Mesenchymal stem cell (in vitro differentiated cells and primary cell): ENCODE measurements at regions not wholly inside any gene's neighbourhood (a gene's known extent, or its start where the extent isn't known, plus 50 kb on each side); places are given as distances from the start of the nearest gene placed in this dataset.

ENCODE experiments used
- DNase-seq: peaks from one replicate; pipeline ENCODE4 v3.0.0-alpha.2; 2013
- H2AFZ ChIP-seq: one replicate; pipeline ENCODE4 v1.6.1; 2013; ENCODE audit warnings: low read depth, mild to moderate bottlenecking, control low read depth, inconsistent platforms, low read length, moderate library complexity
- H2AK5ac ChIP-seq: 2 replicates; pipeline ENCODE4 v1.6.1; 2013; ENCODE audit warnings: low read length, moderate library complexity, mild to moderate bottlenecking, inconsistent platforms; ENCODE audit not compliant: severe bottlenecking
- H2BK120ac ChIP-seq: one replicate; pipeline ENCODE4 v1.6.1; 2013; ENCODE audit warnings: low read depth, mild to moderate bottlenecking, inconsistent platforms, low read length, moderate library complexity
- H2BK12ac ChIP-seq, 2 experiments: one replicate each; pipeline ENCODE4 v1.6.1; 2013; ENCODE audit warnings: inconsistent platforms in 2 of 2, low read length in 2 of 2, mild to moderate bottlenecking in 2 of 2, moderate library complexity in 2 of 2, control low read depth in 1 of 2
- H2BK15ac ChIP-seq: one replicate; pipeline ENCODE4 v1.6.1; 2013; ENCODE audit warnings: mild to moderate bottlenecking, low read depth, inconsistent platforms; ENCODE audit not compliant: poor library complexity, severe bottlenecking
- H2BK5ac ChIP-seq: 2 replicates; pipeline ENCODE4 v1.6.1; 2013; ENCODE audit warnings: low read depth, mild to moderate bottlenecking, low read length, control low read depth, inconsistent platforms; ENCODE audit not compliant: poor library complexity, severe bottlenecking
- H3K14ac ChIP-seq, 2 experiments: one replicate each; pipeline ENCODE4 v1.6.1; 2013; ENCODE audit warnings: inconsistent platforms in 2 of 2, low read length in 2 of 2, control low read depth in 1 of 2, mild to moderate bottlenecking in 1 of 2, moderate library complexity in 1 of 2
- H3K18ac ChIP-seq, 2 experiments: one replicate each; pipeline ENCODE4 v1.6.1; 2013; ENCODE audit warnings: inconsistent platforms in 2 of 2, low read length in 2 of 2, control low read depth in 1 of 2, low read depth in 1 of 2, mild to moderate bottlenecking in 1 of 2
- H3K23ac ChIP-seq, 2 experiments: one replicate each; pipeline ENCODE4 v1.6.1; 2013; ENCODE audit warnings: inconsistent platforms in 2 of 2, low read length in 2 of 2, mild to moderate bottlenecking in 2 of 2, moderate library complexity in 2 of 2, control low read depth in 1 of 2
- H3K27ac ChIP-seq: 2 replicates; pipeline ENCODE4 v1.5.1; 2013; ENCODE audit warnings: mild to moderate bottlenecking, moderate library complexity, low read length, control low read depth, inconsistent platforms; ENCODE audit not compliant: poor library complexity, severe bottlenecking
- H3K27me3 ChIP-seq, 2 experiments: 2 replicates each; pipeline versions ENCODE4 v1.6.1 to v1.7.0; 2013; ENCODE audit warnings: low read length in 2 of 2, mild to moderate bottlenecking in 2 of 2, moderate library complexity in 2 of 2, control low read depth in 1 of 2, inconsistent platforms in 1 of 2; ENCODE audit not compliant: control insufficient read depth in 1 of 2, insufficient read depth in 1 of 2
- H3K36me3 ChIP-seq, 2 experiments: 2 replicates each; pipeline versions ENCODE4 v1.6.1 to v1.7.0; 2013; ENCODE audit warnings: low read length in 2 of 2, control low read depth in 1 of 2, inconsistent platforms in 1 of 2, low read depth in 1 of 2, mild to moderate bottlenecking in 1 of 2; ENCODE audit not compliant: insufficient read depth in 2 of 2, control insufficient read depth in 1 of 2
- H3K4ac ChIP-seq, 2 experiments: one replicate each; pipeline ENCODE4 v1.6.1; 2013; ENCODE audit warnings: inconsistent platforms in 2 of 2, low read length in 2 of 2, mild to moderate bottlenecking in 2 of 2, moderate library complexity in 2 of 2, control low read depth in 1 of 2, low read depth in 1 of 2
- H3K4me1 ChIP-seq: 2 replicates; pipeline ENCODE4 v1.6.1; 2013; ENCODE audit warnings: low read depth, low read length, control low read depth; ENCODE audit not compliant: control insufficient read depth, insufficient read depth
- H3K4me2 ChIP-seq: 2 replicates; pipeline ENCODE4 v1.6.1; 2013; ENCODE audit warnings: low read length, mild to moderate bottlenecking, inconsistent platforms; ENCODE audit not compliant: poor library complexity, severe bottlenecking
- H3K4me3 ChIP-seq, 2 experiments: 2 replicates each; pipeline versions ENCODE4 v1.5.1 to v1.7.0; 2013; ENCODE audit warnings: low read length in 2 of 2, mild to moderate bottlenecking in 2 of 2, control low read depth in 1 of 2, low read depth in 1 of 2; ENCODE audit not compliant: insufficient read depth in 1 of 2
- H3K79me1 ChIP-seq: replicated peaks from 2 replicates; pipeline ENCODE4 v1.6.1; 2013; ENCODE audit warnings: mild to moderate bottlenecking, control low read depth, low read length, inconsistent platforms; ENCODE audit not compliant: poor library complexity, severe bottlenecking
- H3K9ac ChIP-seq: 2 replicates; pipeline ENCODE4 v1.7.0; 2013; ENCODE audit warnings: mild to moderate bottlenecking, low read length, moderate library complexity
- H3K9me3 ChIP-seq: 2 replicates; pipeline ENCODE4 v1.7.0; 2013; ENCODE audit warnings: mild to moderate bottlenecking, low read length; ENCODE audit not compliant: control insufficient read depth
- H4K8ac ChIP-seq: one replicate; pipeline ENCODE4 v1.6.1; 2013; ENCODE audit warnings: inconsistent platforms, mild to moderate bottlenecking, low read length, moderate library complexity
- H4K91ac ChIP-seq: one replicate; pipeline ENCODE4 v1.6.1; 2013; ENCODE audit warnings: mild to moderate bottlenecking, low read length, inconsistent platforms
- WGBS: methylation state at CpG from one replicate; pipeline ENCODE4 v1.1.7; 2013; ENCODE audit warnings: mixed read lengths; 5-methylcytosine and 5-hydroxymethylcytosine counted together

- Histone ChIP-seq H3K23ac (no peak overlapping the region), H4K8ac (no peak overlapping the region), H2AFZ (peak overlapping the region; percentile 61), H2BK120ac (no peak overlapping the region), H3K4me1 (no peaks in the 10 kb centered on the region), H3K27ac (no peak overlapping the region), H3K36me3 (no peaks in the 10 kb centered on the region), H4K91ac (no peak overlapping the region), H3K4ac (no peak overlapping the region), H2BK12ac (peak overlapping the region in 1 of 2 experiments; percentile 39), H3K4me3 (no peak overlapping the region), H3K79me1 (no peaks in the 10 kb centered on the region), H3K9me3 (no peaks in the 10 kb centered on the region), H3K14ac (no peak overlapping the region), H3K4me2 (no peak overlapping the region), H3K27me3 (no peaks in the 10 kb centered on the region), H2AK5ac (no peak overlapping the region), H2BK15ac (no peak overlapping the region), H2BK5ac (no peak overlapping the region), H3K18ac (peak overlapping the region in 1 of 2 experiments; percentile 15), H3K9ac (no peak overlapping the region)
- peak; percentile 13 for DNase-seq
Measured at GRCh38 chr4:158056689-158057245, 116.1 kb downstream of the GASK1B start.

DNA sequence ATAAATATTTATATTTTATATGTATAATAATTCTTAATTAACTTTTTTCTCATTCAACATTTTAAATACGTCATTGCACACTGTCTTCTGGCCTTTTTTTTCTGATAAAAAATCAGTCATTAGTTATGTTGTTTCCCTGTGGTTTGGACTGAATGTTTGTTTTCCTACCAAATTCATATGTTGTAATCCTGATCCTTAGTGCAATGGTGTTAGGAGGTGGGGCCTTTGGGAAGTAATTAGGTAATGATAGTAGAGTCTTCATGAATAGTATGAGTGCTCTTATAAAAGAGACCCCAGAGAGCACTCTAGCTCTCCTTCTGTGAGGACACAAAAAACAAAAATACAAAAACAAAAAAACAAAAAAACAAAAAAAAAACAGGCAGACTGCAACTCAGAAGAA lies 117.2 kb downstream of the GASK1B start:
- Histone ChIP-seq H3K9me3 (no peaks in the 10 kb centered on the region), H3K9ac (no peak overlapping the region), H3K23ac (no peak overlapping the region), H2BK12ac (no peak overlapping the region), H2AFZ (no peak overlapping the region), H3K4me2 (no peak overlapping the region), H3K4ac (no peak overlapping the region), H3K36me3 (no peaks in the 10 kb centered on the region), H3K14ac (no peak overlapping the region), H2AK5ac (no peak overlapping the region), H3K27me3 (no peaks in the 10 kb centered on the region), H2BK5ac (no peak overlapping the region), H4K8ac (no peak overlapping the region), H3K18ac (no peak overlapping the region), H2BK120ac (no peak overlapping the region), H3K79me1 (no peaks in the 10 kb centered on the region), H3K4me1 (peaks cover 1% of the 10 kb centered on the region), H3K27ac (no peak overlapping the region), H3K4me3 (no peak overlapping the region), H2BK15ac (no peak overlapping the region), H4K91ac (no peak overlapping the region)
- no peak for DNase-seq
- WGBS = 100% methylated on average over 1 of the region's 1 CpG

DNA sequence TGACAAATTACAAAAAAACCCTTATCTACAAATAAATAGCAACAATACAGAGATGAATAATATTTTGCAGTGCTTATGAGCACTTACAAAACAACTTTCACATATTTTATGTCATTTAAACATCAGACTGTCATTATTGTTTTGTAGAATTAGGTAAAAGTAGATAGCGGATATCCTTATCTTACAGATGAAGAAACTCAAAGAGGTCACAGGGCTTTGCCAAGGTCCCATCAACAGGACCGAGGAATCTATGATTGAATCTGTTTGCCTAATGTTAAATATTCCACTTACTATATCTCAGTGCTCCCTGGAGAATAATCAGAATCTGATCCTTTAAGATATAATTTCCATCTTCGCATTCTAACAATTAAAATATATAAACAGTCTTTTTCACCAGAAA lies 119.0 kb downstream of the GASK1B start:
- no peak overlapping the region for H2AFZ ChIP-seq
- no peak overlapping the region for H2BK15ac ChIP-seq
- no peak overlapping the region for H3K18ac ChIP-seq
- H2BK5ac ChIP-seq = no peak overlapping the region
- no peak overlapping the region for H3K9ac ChIP-seq
- no peak overlapping the region for H3K4me2 ChIP-seq
- no peak overlapping the region for H2AK5ac ChIP-seq
- H3K14ac ChIP-seq = no peak overlapping the region
- no peaks in the 10 kb centered on the region for H3K79me1 ChIP-seq
- DNase-seq = no peak
- no peaks in the 10 kb centered on the region for H3K9me3 ChIP-seq
- peaks cover 1% of the 10 kb centered on the region for H3K4me1 ChIP-seq
- H3K4ac ChIP-seq = no peak overlapping the region
- H3K23ac ChIP-seq = no peak overlapping the region
- H4K8ac ChIP-seq = no peak overlapping the region
- no peaks in the 10 kb centered on the region for H3K27me3 ChIP-seq
- no peak overlapping the region for H3K27ac ChIP-seq
- no peak overlapping the region for H4K91ac ChIP-seq
- H2BK120ac ChIP-seq = no peak overlapping the region
- H3K36me3 ChIP-seq = no peaks in the 10 kb centered on the region
- H2BK12ac ChIP-seq = no peak overlapping the region
- no peak overlapping the region for H3K4me3 ChIP-seq
- 88% methylated on average over 1 of the region's 3 CpGs for WGBS

- H2BK120ac ChIP-seq = no peak overlapping the region
- no peak overlapping the region for H3K4me3 ChIP-seq
- H3K9me3 ChIP-seq = no peaks in the 10 kb centered on the region
- H2BK12ac ChIP-seq = no peak overlapping the region
- H2BK5ac ChIP-seq = no peak overlapping the region
- H2AFZ ChIP-seq = no peak overlapping the region
- no peak overlapping the region for H2BK15ac ChIP-seq
- no peak overlapping the region for H3K9ac ChIP-seq
- no peaks in the 10 kb centered on the region for H3K36me3 ChIP-seq
- H3K4me2 ChIP-seq = no peak overlapping the region
- H4K91ac ChIP-seq = no peak overlapping the region
- H3K14ac ChIP-seq = no peak overlapping the region
- H3K18ac ChIP-seq = no peak overlapping the region
- H3K27ac ChIP-seq = no peak overlapping the region
- no peaks in the 10 kb centered on the region for H3K27me3 ChIP-seq
- DNase-seq = no peak
- no peak overlapping the region for H2AK5ac ChIP-seq
- H4K8ac ChIP-seq = no peak overlapping the region
- H3K4ac ChIP-seq = no peak overlapping the region
- H3K79me1 ChIP-seq = no peaks in the 10 kb centered on the region
- H3K4me1 ChIP-seq = peaks cover 1% of the 10 kb centered on the region
- no peak overlapping the region for H3K23ac ChIP-seq
Measured at GRCh38 chr4:158053086-158053485, 119.7 kb downstream of the GASK1B start.
